B cell (primary cell): ENCODE measurements at regions not wholly inside any gene's neighbourhood (a gene's known extent, or its start where the extent isn't known, plus 50 kb on each side); places are given as distances from the start of the nearest gene placed in this dataset.
"Not testable (repeated sequence)": the region's sequence is repeated elsewhere in the genome, so short reads cannot be mapped to it uniquely, and the experiment has no call there.

ENCODE experiments used
- ATAC-seq: fragments of 200-7000 bp; cut with Tn5 transposase; one replicate; pipeline ENCODE4 v1.10.0; 2021; ENCODE audit warnings: low read depth, mild to moderate bottlenecking, moderate number of reproducible peaks, moderate library complexity
- CTCF ChIA-PET: fragments of 350-600 bp; sonication (Branson Sonifier 250); formaldehyde crosslinking; loops from one replicate; lab custom pipeline; 2021; ENCODE audit warnings: antibody characterized with exemption, inconsistent platforms; lab: Charles Lee
- POLR2A ChIA-PET: fragments of 350-600 bp; sonication (Branson Sonifier 250); formaldehyde crosslinking; loops from one replicate; lab custom pipeline; 2021; ENCODE audit warnings: antibody characterized with exemption; lab: Charles Lee
- DNase-seq: peaks from one replicate; pipeline ENCODE4 v3.0.0; 2013
- H2AFZ ChIP-seq: 2 replicates; pipeline ENCODE4 v1.6.1; 2012; ENCODE audit warnings: mild to moderate bottlenecking, low read depth, low read length; ENCODE audit not compliant: insufficient read depth, poor library complexity, severe bottlenecking
- H3K27ac ChIP-seq, 2 donors: 1 replicate in 1 of 2; 2 replicates in 1 of 2; pipeline ENCODE4 v1.5.1; 2012 to 2013; ENCODE audit warnings: low read length in 2 of 2, mild to moderate bottlenecking in 2 of 2, moderate library complexity in 1 of 2
- H3K27me3 ChIP-seq, 4 experiments: fragments of 200-600 bp in 1 of 4; sonication (generic) in 1 of 4; replicated peaks in 1 of 4; 1 replicate in 2 of 4; 2 replicates in 2 of 4; pipeline versions ENCODE4 v1.6.1 to v1.7.0; 2013 to 2016; ENCODE audit warnings: low read length in 3 of 4, mild to moderate bottlenecking in 2 of 4, mixed read lengths in 1 of 4, moderate library complexity in 1 of 4; ENCODE audit not compliant: insufficient read depth in 4 of 4, control insufficient read depth in 3 of 4; ENCODE audit errors: control extremely low read depth in 1 of 4
- H3K36me3 ChIP-seq, 2 experiments: replicated peaks in 1 of 2; 1 replicate in 1 of 2; 2 replicates in 1 of 2; pipeline versions ENCODE4 v1.6.1 to v1.7.1; 2013; ENCODE audit warnings: low read length in 1 of 2; ENCODE audit not compliant: insufficient read depth in 2 of 2, control insufficient read depth in 1 of 2; ENCODE audit errors: control extremely low read depth in 1 of 2, extremely low read depth in 1 of 2
- H3K4me1 ChIP-seq, 2 donors: fragments of 200-600 bp in 1 of 2; sonication (generic) in 1 of 2; 1 replicate in 1 of 2; 2 replicates in 1 of 2; pipeline versions ENCODE4 v1.5.1 to v1.6.1; 2013 to 2017; ENCODE audit warnings: low read length in 2 of 2; ENCODE audit not compliant: control insufficient read depth in 2 of 2, insufficient read depth in 2 of 2
- H3K4me2 ChIP-seq: replicated peaks from 2 replicates; pipeline ENCODE3; 2012; ENCODE audit warnings: mild to moderate bottlenecking, low read depth, low read length; ENCODE audit not compliant: poor library complexity, severe bottlenecking
- H3K4me3 ChIP-seq, 5 experiments: fragments of 200-600 bp in 1 of 5; sonication (generic) in 1 of 5; 1 replicate in 3 of 5; 2 replicates in 2 of 5; pipeline versions ENCODE4 v1.5.1 to v1.7.0; 2011 to 2016; ENCODE audit warnings: low read length in 4 of 5, mild to moderate bottlenecking in 4 of 5, low read depth in 2 of 5, control low read depth in 1 of 5, moderate library complexity in 1 of 5; ENCODE audit not compliant: insufficient read depth in 1 of 5; ENCODE audit errors: control extremely low read depth in 1 of 5, extremely low read depth in 1 of 5
- H3K79me2 ChIP-seq: fragments of 200-600 bp; sonication (generic); one replicate; pipeline ENCODE4 v1.6.0; 2016; ENCODE audit warnings: low read length; ENCODE audit not compliant: control insufficient read depth, insufficient read depth
- H3K9ac ChIP-seq: fragments of 200-600 bp; sonication (generic); 2 replicates; pipeline ENCODE4 v1.6.1; 2017; ENCODE audit warnings: mild to moderate bottlenecking, low read length, moderate library complexity
- H3K9me3 ChIP-seq, 3 donors: one replicate each; pipeline versions ENCODE4 v1.6.1 to v1.7.1; 2013; ENCODE audit warnings: low read length in 2 of 3; ENCODE audit not compliant: control insufficient read depth in 2 of 3, insufficient read depth in 1 of 3; ENCODE audit errors: control extremely low read depth in 1 of 3
- H4K20me1 ChIP-seq: 2 replicates; pipeline ENCODE4 v1.6.0; 2012; ENCODE audit warnings: mild to moderate bottlenecking, low read length; ENCODE audit not compliant: insufficient read depth, control insufficient read depth, poor library complexity, severe bottlenecking
- H3K27ac Mint-ChIP-seq: one replicate; pipeline ENCODE4 v1.8.0; 2021; ENCODE audit warnings: mixed read lengths
- H3K27me3 Mint-ChIP-seq: one replicate; pipeline ENCODE4 v1.8.0; 2021; ENCODE audit warnings: mixed read lengths
- H3K4me1 Mint-ChIP-seq: one replicate; pipeline ENCODE4 v1.8.0; 2021; ENCODE audit warnings: mixed read lengths
- H3K4me3 Mint-ChIP-seq: one replicate; pipeline ENCODE4 v1.8.0; 2021; ENCODE audit warnings: mixed read lengths
- H3K9me3 Mint-ChIP-seq: one replicate; pipeline ENCODE4 v1.8.0; 2022; ENCODE audit warnings: mixed read lengths; ENCODE audit not compliant: insufficient read depth
- CTCF ChIP-seq: fragments of 200-600 bp; IDR thresholded peaks from one replicate; pipeline ENCODE4 v1.8.0; 2022; ENCODE audit warnings: antibody characterized with exemption, mild to moderate bottlenecking
- EZH2 ChIP-seq: IDR thresholded peaks from 2 replicates; pipeline ENCODE4 v1.6.1; 2012; ENCODE audit warnings: borderline replicate concordance, low read depth, mild to moderate bottlenecking, moderate library complexity, low read length; ENCODE audit not compliant: insufficient read depth, poor library complexity, severe bottlenecking
- WGBS: methylation state at CpG from one replicate; pipeline ENCODE4 v1.1.5; 2013; ENCODE audit warnings: missing lambda C conversion rate; ENCODE audit not compliant: insufficient coverage; 5-methylcytosine and 5-hydroxymethylcytosine counted together
- intact Hi-C: fragments of 100-400 bp; cut with micrococcal nuclease; formaldehyde crosslinking; loops from one replicate; pipeline ENCODE4 v1.10.0; 2022

GRCh38 chr6:81875782-81876293 is 123.4 kb upstream of the TENT5A start:
- TF ChIP-seq EZH2 (no peak), CTCF (no peak)
- Mint-ChIP-seq H3K4me3 (no peak overlapping the region), H3K27ac (no peak overlapping the region), H3K4me1 (no peaks in the 10 kb centered on the region), H3K27me3 (no peaks in the 10 kb centered on the region), H3K9me3 (peaks cover 15% of the 10 kb centered on the region)
- intact Hi-C loops, result no loop called here
- Histone ChIP-seq H3K36me3 (no peaks in the 10 kb centered on the region), H3K9ac (no peak overlapping the region), H3K4me3 (no peak overlapping the region), H2AFZ (no peak overlapping the region), H4K20me1 (no peaks in the 10 kb centered on the region), H3K79me2 (no peaks in the 10 kb centered on the region), H3K4me1 (no peaks in the 10 kb centered on the region), H3K4me2 (no peak overlapping the region), H3K27me3 (no peaks in the 10 kb centered on the region), H3K27ac (no peak overlapping the region), H3K9me3 (no peaks in the 10 kb centered on the region)
- POLR2A ChIA-PET, result no interaction called here
- CTCF ChIA-PET, result no interaction called here
- ATAC-seq (no peak), DNase-seq (no peak)
- whole genome bisulfite sequencing, result no CpG with 5 or more reads among the region's 3 CpGs

GRCh38 chr6:81869749-81870508 is 117.4 kb upstream of the TENT5A start:
- H3K4me2 ChIP-seq, H3K4me1 Mint-ChIP-seq, H3K36me3 ChIP-seq, CTCF ChIA-PET, H2AFZ ChIP-seq, DNase-seq, H3K4me1 ChIP-seq, POLR2A ChIA-PET, H3K9ac ChIP-seq, H3K27ac Mint-ChIP-seq, H3K9me3 ChIP-seq, H3K27me3 Mint-ChIP-seq, H3K79me2 ChIP-seq, intact Hi-C loops, H4K20me1 ChIP-seq, H3K4me3 Mint-ChIP-seq, H3K27ac ChIP-seq, H3K4me3 ChIP-seq, H3K27me3 ChIP-seq, ATAC-seq: not testable (repeated sequence)
- peaks cover 17% of the 10 kb centered on the region for H3K9me3 Mint-ChIP-seq
- WGBS, result 80% methylated on average over 11 of the region's 11 CpGs
